Ecto neural progenitor cell (in vitro differentiated cells): ENCODE measurements at regions not wholly inside any gene's neighbourhood (a gene's known extent, or its start where the extent isn't known, plus 50 kb on each side); places are given as distances from the start of the nearest gene placed in this dataset.
"Not testable (repeated sequence)": the region's sequence is repeated elsewhere in the genome, so short reads cannot be mapped to it uniquely, and the experiment has no call there.

ENCODE experiments used
- DNase-seq: peaks from one replicate; pipeline ENCODE4 v3.0.0-alpha.2; 2018; ENCODE audit warnings: low spot score

DNA sequence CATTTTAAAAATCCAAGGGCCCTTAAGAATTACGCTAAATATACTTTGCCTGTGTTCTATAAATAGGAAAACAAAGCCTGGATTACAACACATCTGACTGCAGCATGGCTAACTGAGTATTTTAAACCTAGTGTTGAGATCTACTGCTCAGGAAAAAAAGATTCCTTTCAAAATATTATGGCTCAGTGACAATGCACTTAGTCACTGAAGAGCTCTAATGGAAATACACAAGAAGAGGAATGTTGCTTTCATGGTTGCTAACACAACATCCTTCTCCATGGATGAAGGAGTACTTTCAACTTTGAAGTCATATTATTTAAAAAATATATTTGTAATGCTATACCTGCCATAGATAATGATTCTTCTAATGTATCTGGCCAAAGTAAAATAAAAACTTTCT is 248.3 kb upstream of the NEGR1 start:
- DNase-seq: no peak

DNA sequence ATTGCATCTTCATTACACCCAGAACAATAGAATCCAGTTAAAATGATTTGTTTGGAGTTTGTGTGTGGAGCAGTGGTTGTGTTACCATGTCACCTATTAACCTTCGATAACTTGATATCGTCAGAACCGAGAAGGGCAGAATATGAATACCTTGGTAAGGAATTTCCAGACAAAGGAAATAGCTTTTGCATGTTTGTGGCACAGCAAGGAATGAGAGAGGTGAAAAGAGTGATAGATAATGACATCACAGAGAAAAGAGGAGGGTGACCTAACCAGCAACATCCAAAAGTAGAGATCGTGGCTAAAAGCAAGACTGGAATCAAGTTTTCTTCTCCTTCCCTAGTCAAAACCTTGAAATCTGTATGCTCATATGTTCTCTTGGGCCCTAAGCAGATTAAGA is 244.6 kb upstream of the NEGR1 start:
- no peak for DNase-seq

DNA sequence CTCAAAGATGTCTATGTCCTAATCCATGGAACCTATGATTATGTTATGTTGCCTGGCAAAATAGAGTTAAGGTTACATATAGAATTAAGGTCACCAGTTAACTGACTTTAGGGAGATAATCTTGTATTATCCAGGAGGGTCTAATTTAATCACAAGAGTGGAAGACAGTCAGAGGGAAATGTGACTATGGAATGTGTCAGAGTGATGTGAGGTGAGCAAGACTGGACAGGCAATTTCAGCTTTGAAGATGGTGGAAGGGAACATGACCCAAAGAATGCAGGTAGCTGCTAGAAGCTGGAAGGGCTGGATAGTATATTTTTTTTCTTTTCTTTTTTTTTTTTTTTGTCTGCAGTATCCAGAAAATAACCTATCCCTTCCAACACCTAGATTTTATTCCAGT is 241.7 kb upstream of the NEGR1 start:
- DNase-seq: no peak

DNA sequence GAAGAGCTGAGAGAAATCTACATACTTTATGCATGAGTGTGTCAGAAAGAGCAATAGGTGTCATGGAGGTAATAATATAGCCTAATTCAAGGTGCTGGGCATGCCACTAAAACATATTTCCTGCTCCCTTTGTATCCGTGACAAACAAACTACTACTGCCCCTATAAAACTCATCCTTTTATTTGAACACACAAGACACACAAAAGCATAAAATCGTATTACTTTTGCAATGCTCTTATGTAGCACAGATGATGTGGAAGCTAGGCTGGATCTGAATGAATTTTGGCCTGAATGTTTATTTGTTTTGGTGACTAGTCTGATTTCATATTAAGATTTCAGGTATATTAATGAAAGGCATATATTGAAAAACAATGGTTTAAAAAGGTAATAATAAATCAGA is 239.3 kb upstream of the NEGR1 start:
- DNase-seq: no peak

DNA sequence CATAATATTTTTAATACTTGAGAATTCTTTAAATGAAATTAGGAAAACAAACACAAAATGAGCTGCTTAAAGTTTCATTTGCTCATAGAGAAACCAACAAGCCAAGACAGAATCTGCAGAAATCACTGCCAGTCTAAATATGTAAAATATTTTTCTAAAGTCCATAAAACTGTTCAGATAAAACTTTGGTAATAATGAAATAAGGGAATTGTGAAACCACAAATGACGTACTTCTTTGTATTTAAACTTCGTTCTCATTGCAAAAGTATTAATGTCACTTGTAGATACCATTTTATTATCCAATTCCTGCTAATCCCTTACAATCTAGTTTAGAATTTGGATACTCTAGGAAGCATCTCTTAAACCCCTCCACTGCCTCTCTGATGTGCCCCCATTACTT is 234.5 kb upstream of the NEGR1 start:
- no peak for DNase-seq

DNA sequence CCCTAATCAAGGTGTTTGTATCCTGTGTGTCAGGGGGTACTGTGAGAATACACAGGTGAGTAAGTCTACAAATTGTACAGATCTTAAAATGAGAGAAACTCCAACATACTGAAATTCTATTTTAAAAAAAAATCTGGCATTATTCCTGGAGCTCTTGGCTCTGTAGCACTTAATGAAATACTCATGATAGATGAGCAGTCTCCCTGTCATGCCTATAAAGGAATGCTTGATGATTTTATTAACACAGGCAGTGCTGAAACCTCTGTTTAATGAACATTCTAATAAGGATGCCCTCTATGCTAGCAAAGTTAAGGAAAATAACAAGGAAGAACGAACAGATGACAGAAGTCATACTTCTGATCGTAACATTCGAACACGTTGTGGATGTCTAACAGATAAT is 233.9 kb upstream of the NEGR1 start:
- DNase-seq: no peak

DNA sequence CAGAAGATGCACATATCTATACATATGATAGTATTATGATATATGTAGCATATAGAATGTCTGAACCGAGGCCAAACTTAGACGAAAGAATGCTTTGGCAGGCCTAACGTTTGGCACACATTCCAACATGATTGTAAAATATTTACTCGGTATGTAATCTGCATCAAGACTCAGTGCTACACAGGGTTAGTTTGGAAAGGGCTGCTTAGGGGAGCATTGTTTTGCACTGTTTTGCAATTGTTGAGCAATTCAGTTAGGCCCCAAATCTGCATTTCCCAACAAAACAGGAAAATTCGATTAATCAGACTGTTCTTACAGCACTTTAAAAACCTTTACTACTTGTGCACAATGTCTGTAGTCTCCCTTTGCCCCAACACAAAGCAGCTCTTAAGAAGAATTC is 216.0 kb upstream of the NEGR1 start:
- no peak for DNase-seq

DNA sequence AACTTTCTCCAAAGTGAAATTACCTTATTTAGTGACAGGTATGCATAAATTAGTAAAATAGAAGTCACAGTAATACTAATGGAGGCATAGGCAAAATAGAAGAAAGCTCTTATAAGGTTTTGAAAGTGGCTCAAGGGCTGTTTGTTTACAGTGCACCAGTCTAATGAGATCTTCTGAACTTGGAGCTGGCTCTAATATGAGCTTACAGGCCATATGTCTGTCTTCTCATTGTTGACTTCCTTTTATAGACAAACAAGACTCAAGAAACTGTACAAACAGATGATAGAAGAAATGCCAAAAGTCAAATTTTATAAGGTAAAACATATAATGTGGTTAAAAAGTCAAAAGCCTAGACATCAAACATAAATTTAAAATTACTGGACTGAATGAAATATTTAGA is 207.5 kb upstream of the NEGR1 start:
- DNase-seq: no peak

DNA sequence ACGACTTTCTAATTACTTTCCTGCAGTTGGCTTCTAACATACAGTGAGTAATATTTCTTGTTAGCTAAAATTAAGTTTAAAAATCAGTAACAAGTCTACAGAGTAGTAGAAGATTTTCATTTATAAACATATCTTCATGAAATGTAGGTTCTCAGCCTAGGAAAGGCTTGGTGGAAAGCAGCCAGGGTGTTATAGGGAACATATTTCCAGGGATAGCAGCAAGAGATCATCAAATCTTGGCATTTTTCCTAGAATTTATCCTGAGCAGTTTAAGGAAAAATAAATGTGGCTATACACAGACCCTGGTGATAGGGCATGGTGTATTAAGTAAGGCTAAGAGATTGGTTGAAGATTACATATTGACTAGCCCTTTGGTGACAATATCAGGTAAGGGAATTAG is 203.5 kb upstream of the NEGR1 start:
- DNase-seq: no peak

DNA sequence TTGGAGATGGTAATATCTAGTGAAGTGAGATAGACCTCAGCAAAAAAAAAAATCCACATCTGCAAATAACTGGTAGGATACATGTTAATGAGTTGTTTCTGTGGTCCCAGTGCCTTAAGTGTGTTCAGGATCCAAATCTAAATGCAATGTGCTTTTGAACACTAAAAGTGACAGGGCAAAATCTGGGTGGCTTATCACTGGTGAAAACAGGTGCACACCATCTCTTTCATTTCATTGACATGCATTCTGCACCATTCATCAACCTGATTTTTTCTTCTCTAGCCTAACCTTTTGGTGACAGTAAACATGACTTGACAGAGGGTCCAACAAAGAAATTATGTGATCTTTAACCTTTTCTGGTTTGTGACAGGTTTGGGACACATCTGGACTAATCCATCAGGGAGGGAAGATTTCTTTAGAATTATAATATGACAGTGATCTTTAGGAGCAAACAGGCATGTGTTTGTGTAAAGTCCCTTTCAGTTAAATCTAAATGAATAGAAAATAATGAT is 201.6 kb upstream of the NEGR1 start:
- no peak for DNase-seq

DNA sequence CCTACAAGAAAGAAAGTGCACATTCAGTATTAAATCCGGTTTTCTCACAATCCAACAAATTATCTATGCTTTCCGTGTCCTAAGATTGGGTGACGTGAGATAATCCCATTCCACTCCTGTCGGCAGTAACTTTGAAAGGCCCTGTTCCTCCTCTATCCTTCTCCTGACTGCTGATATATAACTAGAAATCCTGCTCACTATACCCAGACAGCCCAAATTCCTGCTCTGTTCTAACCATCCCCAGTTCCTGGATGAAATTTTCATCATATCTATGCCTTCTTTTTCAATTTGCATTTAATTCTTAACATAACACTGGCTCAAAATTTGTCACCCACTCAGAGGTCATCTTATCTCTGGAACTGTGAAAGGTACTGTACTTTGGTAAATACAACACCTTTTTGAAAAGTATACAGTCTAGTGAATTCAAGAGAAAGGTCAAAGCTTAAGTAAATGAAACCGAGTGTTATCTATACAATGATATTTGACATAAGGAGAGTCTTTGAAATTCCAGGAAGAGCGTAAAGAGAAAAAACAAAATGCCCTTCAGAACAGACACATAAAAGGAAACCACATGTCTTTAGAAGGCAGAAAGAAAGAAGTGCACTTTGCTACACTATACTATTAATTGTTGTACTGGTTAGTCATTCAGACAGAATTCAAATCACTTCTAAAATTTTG is 200.5 kb upstream of the NEGR1 start:
- DNase-seq: no peak

DNA sequence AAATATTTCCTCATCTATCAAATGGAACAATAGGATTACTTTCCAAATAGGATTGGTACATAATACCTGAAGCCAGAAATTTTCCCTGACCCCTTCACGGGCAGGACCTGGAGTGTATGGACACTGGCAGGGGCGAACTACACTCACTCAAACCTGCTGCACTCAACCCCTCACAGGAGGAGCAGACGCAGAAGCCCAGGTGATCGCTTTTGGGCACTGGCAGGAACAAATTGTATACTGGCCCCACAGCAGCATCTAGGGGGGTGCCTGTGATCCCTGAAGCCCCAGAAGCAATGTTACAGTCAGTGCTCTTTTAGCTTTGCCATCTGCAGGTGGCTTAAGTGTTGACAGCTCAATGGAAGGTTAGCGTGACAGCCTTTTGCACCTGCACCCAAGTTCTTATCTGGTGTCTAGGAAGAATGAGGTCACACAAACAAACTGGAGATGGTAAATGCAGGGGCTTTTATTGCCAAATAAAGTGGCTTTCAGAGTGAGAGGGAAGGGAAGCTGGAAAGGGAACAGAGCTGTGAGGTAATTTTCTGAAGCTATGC is 199.2 kb upstream of the NEGR1 start:
- DNase-seq: no peak

DNA sequence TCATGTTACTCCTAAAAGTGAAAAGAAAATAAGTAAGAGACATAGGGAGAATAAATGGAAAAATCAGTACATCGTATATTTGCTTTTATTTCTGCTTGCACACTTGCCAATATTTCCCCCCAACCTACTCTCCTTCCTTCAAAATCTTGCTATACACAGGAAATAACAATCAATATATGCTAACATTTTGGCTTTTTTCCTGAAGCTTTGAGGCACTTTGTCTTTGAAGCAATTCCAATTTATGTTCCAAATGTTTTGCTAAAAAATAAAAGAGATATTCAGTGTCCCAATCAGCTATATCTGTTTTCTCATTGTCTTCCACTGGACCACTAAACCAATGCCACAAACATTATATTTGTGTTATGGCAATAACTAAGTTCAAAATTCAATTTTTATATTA is 184.0 kb upstream of the NEGR1 start:
- DNase-seq: no peak

DNA sequence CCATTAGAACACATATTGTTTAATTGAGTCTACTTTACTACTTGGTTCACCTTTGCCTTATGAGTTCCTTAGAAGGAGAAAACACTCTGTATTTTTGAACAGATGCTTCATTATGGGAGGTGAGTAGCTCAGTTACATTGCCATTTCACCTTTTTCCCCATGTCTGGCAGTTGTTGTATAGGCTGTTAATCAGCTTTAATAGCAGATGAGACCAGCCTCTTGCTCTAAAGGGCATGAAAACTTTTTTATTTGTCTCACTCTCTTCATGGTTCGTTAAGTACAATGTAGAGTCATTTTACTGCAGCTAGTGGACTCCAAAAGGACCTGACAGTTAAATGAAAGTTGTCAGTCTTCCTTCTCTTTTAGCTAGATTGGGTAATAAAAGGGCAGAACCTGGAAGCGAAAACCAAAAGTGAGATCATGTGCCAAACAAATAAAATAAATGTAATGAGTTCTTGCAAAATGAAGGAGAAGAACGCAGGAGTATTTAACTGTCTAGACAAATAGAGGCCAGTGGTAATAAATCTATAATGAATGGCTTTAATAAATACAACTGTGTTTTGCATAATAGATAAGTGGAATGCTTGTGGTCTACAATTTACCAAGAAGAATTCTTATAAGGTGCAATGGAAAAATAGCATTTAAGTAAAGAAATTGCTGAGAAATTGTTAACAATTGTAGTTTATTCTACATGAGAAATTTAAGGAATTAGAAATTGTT is 180.0 kb upstream of the NEGR1 start:
- no peak for DNase-seq

DNA sequence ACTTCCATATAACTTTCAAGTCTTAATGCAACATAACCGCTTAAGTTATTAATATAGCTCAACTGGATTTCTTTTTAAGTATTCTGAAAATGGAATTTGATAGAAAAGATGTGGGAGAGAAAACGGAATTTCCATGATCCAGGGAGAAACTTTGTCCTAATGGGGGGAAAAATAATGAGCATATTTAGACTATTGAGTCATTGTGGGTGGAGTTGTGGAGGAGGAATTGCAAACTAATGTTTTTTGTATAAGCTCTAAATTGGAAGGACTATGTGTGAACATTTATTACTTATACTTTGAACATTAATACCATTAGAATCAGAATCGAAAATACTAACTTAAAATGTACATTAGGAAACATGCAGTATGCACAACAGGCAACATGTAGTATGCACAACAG is 159.9 kb upstream of the NEGR1 start:
- no peak for DNase-seq

DNA sequence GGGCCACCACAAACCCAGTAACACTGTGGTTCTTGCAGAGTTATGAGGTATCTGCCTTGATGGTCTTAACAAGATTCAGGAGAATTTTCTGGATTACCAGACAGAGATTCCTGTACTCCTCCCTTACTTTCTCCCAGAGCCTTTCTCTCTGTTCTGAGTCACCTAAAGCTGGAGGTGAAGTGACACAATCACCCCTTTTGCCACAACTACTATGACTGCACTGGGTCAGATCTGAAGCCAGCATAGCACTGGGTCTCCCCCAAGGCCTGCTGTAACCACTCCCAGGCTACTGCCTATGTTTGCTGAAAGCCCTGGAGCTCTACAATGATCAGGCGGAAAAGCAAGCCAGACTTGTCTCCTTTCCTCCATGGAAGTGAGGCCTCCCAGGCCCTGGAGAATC is 156.7 kb upstream of the NEGR1 start:
- no peak for DNase-seq

DNA sequence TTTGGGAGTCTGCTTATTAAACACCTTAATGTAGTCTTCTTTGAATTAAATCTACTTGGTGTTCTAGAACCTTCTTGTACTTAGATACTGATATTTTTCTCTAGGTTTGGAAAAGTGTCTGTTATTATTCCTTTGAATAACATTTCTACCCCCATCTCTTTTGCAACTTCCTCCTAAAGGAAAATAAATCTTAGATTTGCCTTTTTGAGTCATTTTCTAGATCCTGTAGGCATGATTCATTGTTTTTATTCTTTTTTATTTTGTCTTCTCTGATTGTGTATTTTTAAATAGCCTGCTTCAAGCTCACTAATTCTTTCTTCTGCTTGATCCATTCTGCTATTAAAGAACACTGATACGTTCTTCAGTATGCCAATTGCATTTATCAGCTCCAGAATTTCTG is 155.9 kb upstream of the NEGR1 start:
- no peak for DNase-seq

DNA sequence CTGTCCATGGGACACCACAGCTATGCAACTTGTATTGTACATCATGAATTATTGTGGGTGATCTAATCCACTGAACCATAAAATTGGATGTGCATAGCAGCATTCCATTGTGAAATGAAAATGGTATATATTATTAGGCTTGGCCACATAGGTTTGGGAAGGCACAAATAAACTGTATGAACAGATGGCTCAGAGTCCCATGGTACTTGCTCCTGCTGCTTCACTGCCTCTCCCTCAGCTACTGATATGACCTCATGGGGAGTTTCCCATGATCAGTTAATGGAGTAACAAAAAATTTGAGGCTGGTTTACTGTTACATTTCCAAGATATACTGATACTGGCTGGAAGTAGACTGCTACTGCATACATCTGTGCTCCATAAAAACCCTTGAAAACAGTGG is 152.7 kb upstream of the NEGR1 start:
- no peak for DNase-seq

DNA sequence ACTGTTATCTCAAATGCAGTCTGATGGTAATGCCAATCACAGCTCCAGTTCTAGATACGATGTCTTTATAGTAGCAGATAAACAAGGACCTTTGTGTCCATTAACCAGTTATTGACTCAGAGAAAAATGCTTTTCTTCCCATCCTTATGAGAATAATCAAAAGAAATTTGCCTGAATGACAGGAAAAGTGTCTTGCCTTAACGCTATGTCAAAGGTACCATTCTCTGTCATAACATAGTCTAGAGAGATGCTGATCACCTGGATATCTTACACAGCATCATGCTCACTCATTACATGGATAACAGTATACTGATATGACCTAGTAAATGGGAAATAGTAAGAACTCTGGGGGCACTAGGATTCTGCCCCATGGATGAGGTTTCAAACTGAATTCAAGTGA is 151.7 kb upstream of the NEGR1 start:
- no peak for DNase-seq

DNA sequence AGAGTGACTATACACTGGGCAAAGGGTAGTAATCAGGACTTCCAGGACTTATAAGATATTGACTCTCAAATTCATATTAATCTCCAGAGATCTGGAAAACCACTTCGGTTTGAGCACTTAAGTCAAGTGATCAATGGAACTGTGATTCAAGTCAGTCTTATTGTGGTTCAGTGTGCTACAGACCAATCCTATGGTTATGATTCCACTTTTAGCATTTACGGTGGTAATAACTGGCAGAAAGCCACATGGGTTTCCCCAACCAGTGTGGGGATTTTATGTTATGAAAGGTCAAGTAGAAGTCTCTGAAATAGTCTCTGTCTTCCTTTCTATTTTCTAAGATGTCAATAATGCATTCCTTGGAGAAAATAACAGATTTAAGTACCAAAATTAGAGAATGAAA is 151.3 kb upstream of the NEGR1 start:
- DNase-seq: no peak

DNA sequence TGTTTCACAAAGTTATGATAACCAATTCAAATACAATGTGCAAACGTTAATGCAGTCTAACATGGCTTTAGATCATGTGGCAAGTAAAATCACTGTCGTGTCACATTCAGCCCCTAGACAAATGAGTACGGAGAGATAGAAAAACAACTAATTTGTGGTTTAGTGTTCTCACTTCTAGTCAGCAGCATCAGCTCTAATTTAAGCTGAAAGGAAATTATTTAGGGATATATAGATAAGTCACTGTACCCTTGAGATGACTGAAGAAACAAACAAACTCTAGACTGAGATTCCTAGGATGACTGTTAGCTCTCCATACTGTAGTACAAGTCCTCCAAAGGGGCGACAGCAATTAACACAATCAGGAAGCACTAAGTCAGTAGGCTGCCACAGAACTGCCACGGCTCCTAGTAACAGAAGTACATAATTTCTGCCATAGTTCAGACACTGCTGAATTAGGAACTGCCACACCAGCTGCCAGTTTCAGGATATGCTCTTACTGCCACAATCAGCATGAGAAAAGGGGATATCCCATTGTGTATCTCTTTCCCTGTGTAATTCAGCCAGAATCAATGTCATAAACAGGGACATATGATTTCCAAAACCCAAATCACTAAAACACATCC is 150.4 kb upstream of the NEGR1 start:
- no peak for DNase-seq

DNA sequence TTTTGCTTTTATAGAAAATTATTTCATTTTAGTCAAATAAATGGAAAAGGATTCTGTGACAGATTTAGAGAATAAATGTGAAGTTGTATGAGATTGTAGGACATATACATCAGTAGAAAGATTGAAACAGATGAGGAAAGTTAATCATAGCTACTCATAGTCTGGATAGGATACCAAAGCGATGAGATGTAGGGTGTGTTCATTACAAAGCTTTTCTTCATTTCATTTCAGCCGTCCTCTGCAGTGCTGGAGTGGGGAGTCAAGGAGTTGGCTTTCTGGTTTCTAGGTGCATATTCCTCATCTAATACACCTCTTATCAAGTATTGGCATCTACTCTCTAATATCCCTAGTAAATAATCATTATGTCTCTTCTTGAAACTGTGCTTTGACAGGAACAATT is 149.5 kb upstream of the NEGR1 start:
- no peak for DNase-seq

DNA sequence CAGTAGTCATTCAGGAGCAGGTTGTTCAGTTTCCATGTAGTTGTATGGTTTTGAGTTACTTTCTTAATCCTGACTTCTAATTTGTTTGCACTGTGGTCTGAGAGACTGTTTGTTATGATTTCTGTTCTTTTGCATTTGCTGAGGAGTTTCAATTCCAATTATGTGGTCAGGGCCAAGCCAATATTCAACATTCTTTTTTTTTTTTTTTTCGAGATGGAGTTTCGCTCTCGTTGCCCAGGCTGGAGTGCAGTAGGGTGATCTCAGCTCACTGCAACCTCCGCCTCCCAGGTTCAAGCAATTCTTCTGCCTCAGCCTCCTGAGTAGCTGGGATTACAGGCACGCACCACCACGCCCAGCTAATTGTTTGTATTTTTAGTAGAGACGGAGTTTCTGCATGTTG is 145.9 kb upstream of the NEGR1 start:
- DNase-seq: not testable (repeated sequence)
